Fibroblast of lung (primary cell): ENCODE measurements at regions not wholly inside any gene's neighbourhood (a gene's known extent, or its start where the extent isn't known, plus 50 kb on each side); places are given as distances from the start of the nearest gene placed in this dataset.
"Not testable (repeated sequence)": the region's sequence is repeated elsewhere in the genome, so short reads cannot be mapped to it uniquely, and the experiment has no call there.

ENCODE experiments used
- DNase-seq, 2 donors: peaks; one replicate each; pipeline versions ENCODE4 v3.0.0 to v3.0.0-alpha.2; 2010; ENCODE audit warnings: low read depth in 2 of 2
- H2AFZ ChIP-seq: 2 replicates; pipeline ENCODE4 v1.5.1; 2012; ENCODE audit warnings: low read length, control low read depth, inconsistent platforms
- H3K27ac ChIP-seq: 2 replicates; pipeline ENCODE4 v1.5.1; 2011; ENCODE audit warnings: low read length, control low read depth; ENCODE audit not compliant: insufficient read depth
- H3K27me3 ChIP-seq: 2 replicates; pipeline ENCODE4 v1.5.1; 2011; ENCODE audit warnings: mild to moderate bottlenecking, low read length; ENCODE audit not compliant: control insufficient read depth, insufficient read depth
- H3K36me3 ChIP-seq: 2 replicates; pipeline ENCODE4 v1.5.1; 2011; ENCODE audit warnings: low read length; ENCODE audit not compliant: control insufficient read depth, insufficient read depth
- H3K4me1 ChIP-seq: 2 replicates; pipeline ENCODE4 v1.5.1; 2011; ENCODE audit warnings: low read length; ENCODE audit not compliant: control insufficient read depth, insufficient read depth; ENCODE audit errors: extremely low read depth
- H3K4me2 ChIP-seq: 2 replicates; pipeline ENCODE4 v1.5.1; 2011; ENCODE audit warnings: low read length, control low read depth; ENCODE audit not compliant: insufficient read depth; ENCODE audit errors: extremely low read depth
- H3K4me3 ChIP-seq, 4 experiments: fragments of 200-600 bp in 1 of 4; sonication (generic) in 1 of 4; replicated peaks in 1 of 4; 2 replicates each; pipeline ENCODE4 v1.5.1; 2011 to 2016; ENCODE audit warnings: low read length in 4 of 4, low read depth in 3 of 4, mild to moderate bottlenecking in 3 of 4, control low read depth in 2 of 4, inconsistent platforms in 1 of 4, mixed read lengths in 1 of 4; ENCODE audit not compliant: insufficient read depth in 1 of 4; ENCODE audit errors: control extremely low read depth in 1 of 4
- H3K79me2 ChIP-seq: 2 replicates; pipeline ENCODE4 v1.5.1; 2012; ENCODE audit warnings: mild to moderate bottlenecking, low read length, inconsistent platforms; ENCODE audit not compliant: control insufficient read depth, insufficient read depth
- H3K9ac ChIP-seq: 2 replicates; pipeline ENCODE4 v1.5.1; 2011; ENCODE audit warnings: mild to moderate bottlenecking, low read length, control low read depth; ENCODE audit not compliant: insufficient read depth
- H3K9me3 ChIP-seq: 2 replicates; pipeline ENCODE4 v1.5.1; 2012; ENCODE audit warnings: low read depth, low read length; ENCODE audit not compliant: control insufficient read depth, insufficient read depth
- H4K20me1 ChIP-seq: 2 replicates; pipeline ENCODE4 v1.5.1; 2011; ENCODE audit warnings: low read length; ENCODE audit not compliant: control insufficient read depth, insufficient read depth; ENCODE audit errors: extremely low read depth
- EZH2 ChIP-seq: IDR thresholded peaks from 2 replicates; pipeline ENCODE4 v1.5.1; 2012; ENCODE audit warnings: low read length, control low read depth, mild to moderate bottlenecking; ENCODE audit errors: missing control alignments
- TF ChIP-seq, protein P1 (sequence below), 2 donors: IDR thresholded peaks in 1 of 2; conservative IDR thresholded peaks in 1 of 2; 1 replicate in 1 of 2; 2 replicates in 1 of 2; pipeline ENCODE4 v1.5.1; 2011 to 2012; ENCODE audit warnings: low read length in 2 of 2, control low read depth in 1 of 2, inconsistent platforms in 1 of 2, low read depth in 1 of 2, mild to moderate bottlenecking in 1 of 2

DNA sequence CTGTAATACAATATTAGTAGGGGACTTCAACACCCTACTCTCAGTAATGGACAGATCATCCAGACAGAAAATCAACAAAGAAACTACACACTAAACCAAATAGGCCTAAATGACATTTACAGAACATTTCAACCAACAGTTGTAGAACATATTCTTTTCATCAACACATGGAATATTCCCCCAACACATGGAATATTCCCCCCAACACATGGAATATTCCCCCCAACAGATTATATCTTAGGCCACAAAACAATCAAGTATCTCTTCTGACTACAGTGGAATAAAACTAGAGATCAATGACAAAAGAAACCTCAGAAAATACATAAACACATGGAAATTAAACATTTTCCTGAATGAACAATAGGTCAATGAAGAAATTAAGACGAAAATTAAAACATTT, 187.2 kb upstream of the RBBP8 start:
- TF ChIP-seq EZH2: no peak
- TF ChIP-seq, protein P1, sequence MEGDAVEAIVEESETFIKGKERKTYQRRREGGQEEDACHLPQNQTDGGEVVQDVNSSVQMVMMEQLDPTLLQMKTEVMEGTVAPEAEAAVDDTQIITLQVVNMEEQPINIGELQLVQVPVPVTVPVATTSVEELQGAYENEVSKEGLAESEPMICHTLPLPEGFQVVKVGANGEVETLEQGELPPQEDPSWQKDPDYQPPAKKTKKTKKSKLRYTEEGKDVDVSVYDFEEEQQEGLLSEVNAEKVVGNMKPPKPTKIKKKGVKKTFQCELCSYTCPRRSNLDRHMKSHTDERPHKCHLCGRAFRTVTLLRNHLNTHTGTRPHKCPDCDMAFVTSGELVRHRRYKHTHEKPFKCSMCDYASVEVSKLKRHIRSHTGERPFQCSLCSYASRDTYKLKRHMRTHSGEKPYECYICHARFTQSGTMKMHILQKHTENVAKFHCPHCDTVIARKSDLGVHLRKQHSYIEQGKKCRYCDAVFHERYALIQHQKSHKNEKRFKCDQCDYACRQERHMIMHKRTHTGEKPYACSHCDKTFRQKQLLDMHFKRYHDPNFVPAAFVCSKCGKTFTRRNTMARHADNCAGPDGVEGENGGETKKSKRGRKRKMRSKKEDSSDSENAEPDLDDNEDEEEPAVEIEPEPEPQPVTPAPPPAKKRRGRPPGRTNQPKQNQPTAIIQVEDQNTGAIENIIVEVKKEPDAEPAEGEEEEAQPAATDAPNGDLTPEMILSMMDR (conservative IDR thresholded peaks at IDR 0.05 in 1 of 2, IDR thresholded peaks at IDR 0.05 in 1 of 2; ENCODE audit: low read depth in 1 of 2, low read length in 2 of 2): no peak

DNA sequence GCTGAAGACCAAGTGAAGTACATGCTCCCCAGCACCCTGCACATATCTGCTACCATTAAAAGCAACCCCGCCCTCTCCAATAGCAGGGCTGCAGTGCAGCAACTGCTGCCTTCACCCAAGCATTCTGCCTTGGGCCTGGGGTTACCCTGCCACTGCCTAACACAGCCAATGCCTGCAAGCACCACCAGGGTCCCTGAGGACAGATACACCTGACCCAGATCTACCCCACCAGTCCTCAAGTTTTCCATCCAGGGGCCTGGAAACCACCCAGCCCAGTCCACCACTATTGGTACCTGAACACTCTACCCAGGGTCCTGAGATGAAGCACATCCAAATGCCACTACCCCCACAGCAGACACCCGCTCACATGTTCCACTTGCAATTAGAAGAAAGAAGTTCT, 181.1 kb upstream of the RBBP8 start:
- Histone ChIP-seq H3K36me3 (no peaks in the 10 kb centered on the region), H4K20me1 (no peaks in the 10 kb centered on the region), H3K4me3 (no peak overlapping the region), H3K9me3 (no peaks in the 10 kb centered on the region), H2AFZ (no peak overlapping the region), H3K4me1 (no peaks in the 10 kb centered on the region), H3K9ac (no peak overlapping the region), H3K27me3 (no peaks in the 10 kb centered on the region), H3K4me2 (no peak overlapping the region), H3K79me2 (no peaks in the 10 kb centered on the region), H3K27ac (no peak overlapping the region)
- DNase-seq: no peak
- TF ChIP-seq EZH2: no peak
- TF ChIP-seq, protein P1 (conservative IDR thresholded peaks at IDR 0.05 in 1 of 2, IDR thresholded peaks at IDR 0.05 in 1 of 2; ENCODE audit: low read depth in 1 of 2, low read length in 2 of 2): no peak

More for the DNA sequence above, 187.2 kb upstream of the RBBP8 start:
- H4K20me1 ChIP-seq: no peaks in the 10 kb centered on the region
- no peak overlapping the region for H3K4me3 ChIP-seq
- H3K27me3 ChIP-seq: no peaks in the 10 kb centered on the region
- no peaks in the 10 kb centered on the region for H3K36me3 ChIP-seq
- H3K79me2 ChIP-seq: no peaks in the 10 kb centered on the region
- no peaks in the 10 kb centered on the region for H3K9me3 ChIP-seq
- no peak overlapping the region for H3K9ac ChIP-seq
- no peak overlapping the region for H2AFZ ChIP-seq
- H3K4me1 ChIP-seq: no peaks in the 10 kb centered on the region
- no peak for DNase-seq
- H3K4me2 ChIP-seq: no peak overlapping the region
- no peak overlapping the region for H3K27ac ChIP-seq

DNA sequence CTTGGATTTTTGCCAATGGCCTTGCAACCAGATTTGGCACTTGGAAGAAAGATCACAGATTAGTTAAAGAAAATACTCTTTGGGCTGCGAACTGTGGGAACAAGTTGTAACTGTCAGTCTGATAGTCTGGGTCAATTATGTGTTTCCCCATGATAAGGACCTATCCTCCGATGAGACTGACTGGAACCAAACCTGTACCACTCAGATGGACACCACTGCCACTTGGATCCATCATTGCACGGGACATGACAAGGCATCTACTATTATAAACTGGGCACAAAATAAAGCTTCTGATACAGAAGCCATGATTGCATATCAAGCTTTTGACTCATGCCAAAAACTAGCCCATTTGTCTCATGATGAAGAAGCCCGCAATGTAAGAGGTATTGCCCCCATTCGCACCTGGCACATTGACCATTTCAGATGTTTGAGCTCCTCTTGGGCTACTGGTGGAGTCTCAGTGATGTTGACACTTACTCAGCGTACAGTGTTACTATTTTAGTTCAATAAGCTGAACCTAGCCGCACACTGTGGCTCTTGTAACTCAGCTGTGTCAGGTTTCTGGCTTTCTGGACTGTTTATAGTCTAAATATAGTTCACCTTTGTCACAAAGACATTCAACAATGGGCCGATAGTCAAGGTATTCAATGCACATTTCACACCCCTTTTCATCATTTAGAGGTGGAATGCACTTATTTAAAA, 179.8 kb upstream of the RBBP8 start:
- no peaks in the 10 kb centered on the region for H3K79me2 ChIP-seq
- H3K9ac ChIP-seq: no peak overlapping the region
- H3K4me2 ChIP-seq: no peak overlapping the region
- H2AFZ ChIP-seq: no peak overlapping the region
- H3K27me3 ChIP-seq: no peaks in the 10 kb centered on the region
- no peaks in the 10 kb centered on the region for H3K36me3 ChIP-seq
- H4K20me1 ChIP-seq: no peaks in the 10 kb centered on the region
- no peak overlapping the region for H3K4me3 ChIP-seq
- no peak overlapping the region for H3K27ac ChIP-seq
- no peaks in the 10 kb centered on the region for H3K9me3 ChIP-seq
- DNase-seq: no peak
- TF ChIP-seq, protein P1 (conservative IDR thresholded peaks at IDR 0.05 in 1 of 2, IDR thresholded peaks at IDR 0.05 in 1 of 2; ENCODE audit: low read depth in 1 of 2, low read length in 2 of 2): no peak
- no peak for TF ChIP-seq EZH2
- H3K4me1 ChIP-seq: no peaks in the 10 kb centered on the region

DNA sequence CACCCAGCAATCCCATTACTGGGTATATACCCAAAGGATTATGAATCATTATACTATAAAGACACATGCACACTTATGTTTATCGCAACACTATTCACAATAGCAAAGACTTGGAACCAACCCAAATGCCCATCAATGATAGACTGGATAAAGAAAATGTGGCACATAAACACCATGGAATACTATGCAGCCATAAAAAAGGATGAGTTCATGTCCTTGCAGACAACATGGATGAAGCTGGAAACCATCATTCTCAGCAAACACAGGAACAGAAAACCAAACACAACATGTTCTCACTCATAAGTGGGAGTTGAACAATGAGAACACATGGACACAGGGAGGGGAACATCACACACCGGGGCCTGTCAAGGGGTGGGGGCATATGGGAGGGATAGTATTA, 169.1 kb upstream of the RBBP8 start:
- not testable (repeated sequence) for H3K4me3 ChIP-seq, H3K9ac ChIP-seq, H3K27ac ChIP-seq, H3K9me3 ChIP-seq, H3K27me3 ChIP-seq, DNase-seq, H3K79me2 ChIP-seq, H2AFZ ChIP-seq, H3K36me3 ChIP-seq, H4K20me1 ChIP-seq, H3K4me1 ChIP-seq, H3K4me2 ChIP-seq
